ENCODE measurements at regions not wholly inside any gene's neighbourhood (a gene's known extent, or its start where the extent isn't known, plus 50 kb on each side); places are given as distances from the start of the nearest gene placed in this dataset.

DNA sequence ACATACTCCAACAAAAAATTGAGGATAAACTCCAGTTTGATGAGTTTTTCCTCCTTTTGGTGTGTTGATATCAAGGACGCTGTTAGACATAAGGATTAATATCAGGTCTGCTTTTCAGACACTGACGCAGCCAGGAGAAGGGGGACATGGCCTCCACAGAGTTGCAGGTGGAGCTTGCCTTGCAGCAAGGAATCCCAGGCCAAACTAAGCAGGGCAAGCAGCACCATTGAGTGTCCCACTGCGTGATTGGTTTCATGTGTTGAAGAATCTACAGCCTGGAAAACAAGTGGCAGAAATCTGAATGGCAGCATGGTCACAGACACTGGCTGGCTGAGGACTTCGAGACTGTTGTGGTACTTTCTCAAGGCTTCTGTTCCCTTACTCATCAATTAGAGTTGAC, 777.6 kb downstream of the KCNJ18 start:
- TF ChIP-seq, protein P1, sequence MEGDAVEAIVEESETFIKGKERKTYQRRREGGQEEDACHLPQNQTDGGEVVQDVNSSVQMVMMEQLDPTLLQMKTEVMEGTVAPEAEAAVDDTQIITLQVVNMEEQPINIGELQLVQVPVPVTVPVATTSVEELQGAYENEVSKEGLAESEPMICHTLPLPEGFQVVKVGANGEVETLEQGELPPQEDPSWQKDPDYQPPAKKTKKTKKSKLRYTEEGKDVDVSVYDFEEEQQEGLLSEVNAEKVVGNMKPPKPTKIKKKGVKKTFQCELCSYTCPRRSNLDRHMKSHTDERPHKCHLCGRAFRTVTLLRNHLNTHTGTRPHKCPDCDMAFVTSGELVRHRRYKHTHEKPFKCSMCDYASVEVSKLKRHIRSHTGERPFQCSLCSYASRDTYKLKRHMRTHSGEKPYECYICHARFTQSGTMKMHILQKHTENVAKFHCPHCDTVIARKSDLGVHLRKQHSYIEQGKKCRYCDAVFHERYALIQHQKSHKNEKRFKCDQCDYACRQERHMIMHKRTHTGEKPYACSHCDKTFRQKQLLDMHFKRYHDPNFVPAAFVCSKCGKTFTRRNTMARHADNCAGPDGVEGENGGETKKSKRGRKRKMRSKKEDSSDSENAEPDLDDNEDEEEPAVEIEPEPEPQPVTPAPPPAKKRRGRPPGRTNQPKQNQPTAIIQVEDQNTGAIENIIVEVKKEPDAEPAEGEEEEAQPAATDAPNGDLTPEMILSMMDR (IDR thresholded peaks at IDR 0.05) = no peak
- no peak for TF ChIP-seq EZH2 (IDR thresholded peaks at IDR 0.05)

All from neural progenitor cell (in vitro differentiated cells).